Trophoblast cell (in vitro differentiated cells and primary cell): ENCODE measurements at regions not wholly inside any gene's neighbourhood (a gene's known extent, or its start where the extent isn't known, plus 50 kb on each side); places are given as distances from the start of the nearest gene placed in this dataset.

Source experiments
- DNase-seq, 2 donors: peaks; one replicate each; pipeline ENCODE4 v3.0.0-alpha.2; 2016
- H2AFZ ChIP-seq: 2 replicates; pipeline ENCODE4 v1.6.1; 2013; ENCODE audit warnings: low read length, moderate library complexity, mild to moderate bottlenecking; ENCODE audit not compliant: insufficient read depth, poor library complexity
- H2AK5ac ChIP-seq: 2 replicates; pipeline ENCODE4 v1.6.1; 2013; ENCODE audit warnings: mild to moderate bottlenecking, low read length
- H2BK120ac ChIP-seq: 2 replicates; pipeline ENCODE4 v1.6.1; 2013; ENCODE audit warnings: low read length, mild to moderate bottlenecking, moderate library complexity; ENCODE audit not compliant: insufficient read depth, poor library complexity
- H2BK12ac ChIP-seq: 2 replicates; pipeline ENCODE4 v1.6.1; 2013; ENCODE audit warnings: mild to moderate bottlenecking, low read length, moderate library complexity
- H2BK5ac ChIP-seq: 2 replicates; pipeline ENCODE4 v1.6.1; 2013; ENCODE audit warnings: low read length, low read depth, moderate library complexity, mild to moderate bottlenecking; ENCODE audit not compliant: poor library complexity
- H3K14ac ChIP-seq: 2 replicates; pipeline ENCODE4 v1.6.1; 2013; ENCODE audit warnings: mild to moderate bottlenecking, low read length
- H3K18ac ChIP-seq: 2 replicates; pipeline ENCODE4 v1.6.1; 2013; ENCODE audit warnings: mild to moderate bottlenecking, low read length
- H3K23ac ChIP-seq: 2 replicates; pipeline ENCODE4 v1.6.1; 2013; ENCODE audit warnings: low read length
- H3K27ac ChIP-seq: 2 replicates; pipeline ENCODE4 v1.5.1; 2013; ENCODE audit warnings: low read depth, mild to moderate bottlenecking, inconsistent platforms, low read length, moderate library complexity
- H3K27me3 ChIP-seq: 2 replicates; pipeline ENCODE4 v1.6.1; 2013; ENCODE audit warnings: inconsistent platforms, mild to moderate bottlenecking, low read length, moderate library complexity; ENCODE audit not compliant: insufficient read depth
- H3K36me3 ChIP-seq, 2 experiments: 1 replicate in 1 of 2; 2 replicates in 1 of 2; pipeline ENCODE4 v1.6.1; 2013; ENCODE audit warnings: low read length in 2 of 2, mild to moderate bottlenecking in 2 of 2, moderate library complexity in 1 of 2; ENCODE audit not compliant: insufficient read depth in 2 of 2, control insufficient read depth in 1 of 2
- H3K4ac ChIP-seq: 2 replicates; pipeline ENCODE4 v1.6.1; 2013; ENCODE audit warnings: low read depth, mild to moderate bottlenecking, low read length, moderate library complexity
- H3K4me1 ChIP-seq, 2 experiments: 1 replicate in 1 of 2; 2 replicates in 1 of 2; pipeline ENCODE4 v1.6.1; 2013; ENCODE audit warnings: low read length in 2 of 2, mild to moderate bottlenecking in 2 of 2, moderate library complexity in 1 of 2; ENCODE audit not compliant: insufficient read depth in 2 of 2, control insufficient read depth in 1 of 2
- H3K4me2 ChIP-seq: 2 replicates; pipeline ENCODE4 v1.6.1; 2013; ENCODE audit warnings: inconsistent platforms, mild to moderate bottlenecking, low read length, moderate library complexity
- H3K4me3 ChIP-seq: 2 replicates; pipeline ENCODE4 v1.5.1; 2013; ENCODE audit warnings: mild to moderate bottlenecking, low read depth, low read length, inconsistent platforms
- H3K79me1 ChIP-seq: one replicate; pipeline ENCODE4 v1.6.1; 2013; ENCODE audit warnings: low read length
- H3K79me2 ChIP-seq: 2 replicates; pipeline ENCODE4 v1.6.1; 2013; ENCODE audit warnings: low read length, mild to moderate bottlenecking; ENCODE audit not compliant: control insufficient read depth, insufficient read depth, poor library complexity
- H3K9ac ChIP-seq: 2 replicates; pipeline ENCODE4 v1.6.1; 2013; ENCODE audit warnings: mild to moderate bottlenecking, low read length
- H3K9me3 ChIP-seq: 2 replicates; pipeline ENCODE4 v1.6.1; 2013; ENCODE audit warnings: low read depth, mild to moderate bottlenecking, control low read depth, inconsistent platforms, low read length; ENCODE audit not compliant: insufficient read depth
- H4K12ac ChIP-seq: 2 replicates; pipeline ENCODE4 v1.6.1; 2013; ENCODE audit warnings: low read depth, mild to moderate bottlenecking, low read length, moderate library complexity
- H4K8ac ChIP-seq: 2 replicates; pipeline ENCODE4 v1.6.1; 2013; ENCODE audit warnings: low read depth, mild to moderate bottlenecking, low read length, moderate library complexity
- H4K91ac ChIP-seq: one replicate; pipeline ENCODE4 v1.6.1; 2013; ENCODE audit warnings: low read depth, mild to moderate bottlenecking, low read length, moderate library complexity
- WGBS: extraction: QIAGEN DNeasy Blood & Tissue Kit; methylation state at CpG from one replicate; pipeline ENCODE4 v1.1.7; 2013; ENCODE audit warnings: missing lambda C conversion rate; ENCODE audit not compliant: insufficient read length, insufficient coverage; ENCODE audit errors: extremely low coverage; 5-methylcytosine and 5-hydroxymethylcytosine counted together

GRCh38 chr1:110746644-110747259 is 72.0 kb upstream of the KCNA3 start:
- no peak overlapping the region for H4K91ac ChIP-seq
- H3K36me3 ChIP-seq: no peaks in the 10 kb centered on the region
- H2AK5ac ChIP-seq: no peak overlapping the region
- no peaks in the 10 kb centered on the region for H3K9me3 ChIP-seq
- no peak overlapping the region for H3K4me2 ChIP-seq
- no peak overlapping the region for H2BK120ac ChIP-seq
- no peaks in the 10 kb centered on the region for H3K27me3 ChIP-seq
- H3K4me1 ChIP-seq: no peaks in the 10 kb centered on the region
- H3K79me1 ChIP-seq: no peaks in the 10 kb centered on the region
- no peak overlapping the region for H3K4me3 ChIP-seq
- H3K18ac ChIP-seq: no peak overlapping the region
- no peak overlapping the region for H2AFZ ChIP-seq
- no peak overlapping the region for H3K14ac ChIP-seq
- no peaks in the 10 kb centered on the region for H3K79me2 ChIP-seq
- no peak overlapping the region for H2BK5ac ChIP-seq
- H3K4ac ChIP-seq: no peak overlapping the region
- H3K23ac ChIP-seq: no peak overlapping the region
- WGBS: no CpG with 5 or more reads among the region's 10 CpGs
- peak; percentile 60 to 86 for DNase-seq
- no peak overlapping the region for H4K8ac ChIP-seq
- no peak overlapping the region for H3K9ac ChIP-seq
- no peak overlapping the region for H4K12ac ChIP-seq
- no peak overlapping the region for H2BK12ac ChIP-seq
- H3K27ac ChIP-seq: no peak overlapping the region

- Histone ChIP-seq H3K4me2 (no peak overlapping the region), H4K91ac (no peak overlapping the region), H3K4me3 (no peak overlapping the region), H3K36me3 (no peaks in the 10 kb centered on the region), H3K23ac (no peak overlapping the region), H3K9me3 (no peaks in the 10 kb centered on the region), H2AK5ac (no peak overlapping the region), H2BK12ac (no peak overlapping the region), H3K27ac (no peak overlapping the region), H2BK120ac (no peak overlapping the region), H3K79me1 (no peaks in the 10 kb centered on the region), H3K18ac (no peak overlapping the region), H3K14ac (no peak overlapping the region), H2AFZ (no peak overlapping the region), H4K8ac (no peak overlapping the region), H3K79me2 (no peaks in the 10 kb centered on the region), H3K4ac (no peak overlapping the region), H3K9ac (no peak overlapping the region), H2BK5ac (no peak overlapping the region), H3K27me3 (no peaks in the 10 kb centered on the region), H4K12ac (no peak overlapping the region), H3K4me1 (no peaks in the 10 kb centered on the region)
- no peak for DNase-seq
Measured at GRCh38 chr1:110743397-110743796, 68.7 kb upstream of the KCNA3 start.

DNA sequence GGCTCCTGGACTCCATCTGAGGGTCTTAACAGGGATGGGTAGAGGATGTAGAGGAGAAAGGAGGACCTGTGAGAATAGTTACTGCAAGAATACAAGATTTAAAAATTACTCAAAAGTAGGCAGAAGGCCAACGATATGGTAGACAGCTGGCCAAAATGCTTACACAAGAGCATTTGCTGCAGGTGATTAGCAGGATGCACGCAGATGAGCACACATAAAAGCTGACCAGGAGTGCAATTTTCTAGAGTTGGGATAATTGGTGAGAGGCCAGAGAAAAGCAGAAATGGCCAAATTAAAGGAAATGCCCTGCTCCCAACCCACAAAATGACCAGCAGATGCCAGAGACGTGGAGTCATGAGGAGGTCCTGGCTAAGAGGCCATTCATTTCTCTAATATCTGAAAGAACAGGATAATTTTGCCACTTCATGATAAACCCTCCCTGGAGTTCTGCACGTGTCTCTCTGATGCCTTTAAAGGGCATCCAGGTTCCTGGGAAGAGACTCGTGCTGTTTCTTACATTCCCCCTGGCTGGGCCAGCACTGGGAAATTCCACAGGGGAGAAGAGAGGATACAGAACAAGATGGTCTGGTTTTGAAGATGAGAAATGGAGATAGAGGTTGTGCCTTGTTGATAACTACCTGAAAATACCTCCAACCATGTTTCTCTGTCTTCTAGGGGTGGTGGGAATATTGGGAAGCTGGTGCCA is 62.3 kb upstream of the KCNA3 start:
- Histone ChIP-seq H4K8ac (no peak overlapping the region), H4K12ac (no peak overlapping the region), H3K79me2 (no peaks in the 10 kb centered on the region), H2BK12ac (no peak overlapping the region), H3K4me3 (no peak overlapping the region), H3K14ac (no peak overlapping the region), H3K27ac (peak overlapping the region; percentile 26), H3K4me1 (peaks cover 7 to 9% of the 10 kb centered on the region in 2 experiments), H3K23ac (no peak overlapping the region), H3K79me1 (no peaks in the 10 kb centered on the region), H3K4me2 (no peak overlapping the region), H2AK5ac (no peak overlapping the region), H2BK120ac (no peak overlapping the region), H4K91ac (peak overlapping the region; percentile 45), H3K9ac (no peak overlapping the region), H3K36me3 (no peaks in the 10 kb centered on the region), H3K4ac (no peak overlapping the region), H3K18ac (no peak overlapping the region), H2BK5ac (no peak overlapping the region), H2AFZ (no peak overlapping the region), H3K9me3 (no peaks in the 10 kb centered on the region), H3K27me3 (no peaks in the 10 kb centered on the region)
- WGBS: no CpG with 5 or more reads among the region's 5 CpGs
- DNase-seq: peak; percentile 64 to 93

DNA sequence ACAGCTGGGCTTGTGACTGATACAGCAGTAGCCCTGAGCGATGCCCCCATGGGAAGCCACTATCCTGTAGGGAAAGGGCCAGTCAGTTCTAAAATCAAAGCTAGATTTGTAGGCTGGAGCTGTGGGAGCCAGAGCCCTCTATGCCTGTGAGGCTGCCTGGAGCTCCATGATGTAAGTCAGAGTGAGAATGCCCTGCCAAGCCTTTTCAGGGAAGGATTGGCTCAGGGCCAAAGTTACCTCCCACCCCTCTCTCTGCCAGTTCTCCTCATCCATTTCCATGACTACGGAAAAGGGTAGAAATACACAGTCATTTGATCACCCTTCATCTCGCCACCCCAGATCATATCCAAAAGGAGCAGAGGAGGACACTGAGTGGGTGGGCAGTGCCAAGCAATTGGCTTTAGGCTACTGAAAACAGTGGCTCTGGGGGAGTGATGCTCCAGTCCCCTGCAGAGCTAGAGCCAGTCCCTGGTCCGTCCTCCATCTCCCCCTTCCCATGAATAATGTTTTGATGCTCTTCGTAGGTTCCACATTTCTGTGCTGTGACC is 59.5 kb upstream of the KCNA3 start:
- H2BK5ac ChIP-seq: no peak overlapping the region
- no peaks in the 10 kb centered on the region for H3K36me3 ChIP-seq
- no peak overlapping the region for H3K9ac ChIP-seq
- no peak overlapping the region for H2AK5ac ChIP-seq
- H4K8ac ChIP-seq: no peak overlapping the region
- H2BK12ac ChIP-seq: no peak overlapping the region
- H4K12ac ChIP-seq: no peak overlapping the region
- no peak overlapping the region for H2AFZ ChIP-seq
- H3K79me1 ChIP-seq: no peaks in the 10 kb centered on the region
- H3K79me2 ChIP-seq: no peaks in the 10 kb centered on the region
- H3K27me3 ChIP-seq: no peaks in the 10 kb centered on the region
- no peak overlapping the region for H3K18ac ChIP-seq
- no peak overlapping the region for H3K23ac ChIP-seq
- peak in 1 of 2 donors; percentile 5 for DNase-seq
- peaks cover 7 to 9% of the 10 kb centered on the region in 2 experiments for H3K4me1 ChIP-seq
- H3K4me3 ChIP-seq: no peak overlapping the region
- H4K91ac ChIP-seq: no peak overlapping the region
- WGBS: no CpG with 5 or more reads among the region's 5 CpGs
- no peak overlapping the region for H3K27ac ChIP-seq
- no peak overlapping the region for H3K4me2 ChIP-seq
- peaks cover 3% of the 10 kb centered on the region for H3K9me3 ChIP-seq
- no peak overlapping the region for H3K4ac ChIP-seq
- no peak overlapping the region for H3K14ac ChIP-seq
- H2BK120ac ChIP-seq: no peak overlapping the region
